GM21367 (cell line): ENCODE measurements at regions not wholly inside any gene's neighbourhood (a gene's known extent, or its start where the extent isn't known, plus 50 kb on each side); places are given as distances from the start of the nearest gene placed in this dataset.
"Not testable (repeated sequence)": the region's sequence is repeated elsewhere in the genome, so short reads cannot be mapped to it uniquely, and the experiment has no call there.

Experiments used
- ATAC-seq: cut with Tn5 transposase; IDR thresholded peaks from one replicate; pipeline ENCODE4 v1.9.1; 2021; ENCODE audit not compliant: unreplicated experiment

GRCh38 chr4:101730291-101731117 is 60.0 kb upstream of the BANK1 start:
- peak; percentile 93 for ATAC-seq

- ATAC-seq, result no peak
Measured at GRCh38 chr4:101727238-101727637, 63.3 kb upstream of the BANK1 start.

- ATAC-seq, result no peak
Measured at GRCh38 chr4:101724093-101724492, 66.4 kb upstream of the BANK1 start.

- ATAC-seq, result no peak
Measured at GRCh38 chr4:101718810-101719209, 71.7 kb upstream of the BANK1 start.

GRCh38 chr4:101711590-101712260 is 78.8 kb upstream of the BANK1 start:
- ATAC-seq, result no peak

- ATAC-seq, result no peak
Measured at GRCh38 chr4:101710806-101711205, 79.7 kb upstream of the BANK1 start.

GRCh38 chr4:101708293-101709039 is 82.1 kb upstream of the BANK1 start:
- no peak for ATAC-seq

GRCh38 chr4:101707596-101707995 is 82.9 kb upstream of the BANK1 start:
- ATAC-seq, result no peak

- no peak for ATAC-seq
Measured at GRCh38 chr4:101706535-101707057, 83.9 kb upstream of the BANK1 start.

GRCh38 chr4:101701551-101701950 is 89.0 kb upstream of the BANK1 start:
- ATAC-seq, result no peak

- peak; percentile 46 for ATAC-seq
Measured at GRCh38 chr4:101699441-101700124, 90.9 kb upstream of the BANK1 start.

- no peak for ATAC-seq
Measured at GRCh38 chr4:101697266-101697665, 93.3 kb upstream of the BANK1 start.

GRCh38 chr4:101696276-101697010 is 94.1 kb upstream of the BANK1 start:
- ATAC-seq, result no peak

GRCh38 chr4:101695176-101695575 is 95.4 kb upstream of the BANK1 start:
- ATAC-seq, result no peak

GRCh38 chr4:101694403-101694802 is 96.1 kb upstream of the BANK1 start:
- not testable (repeated sequence) for ATAC-seq

GRCh38 chr4:101693842-101694398 is 96.6 kb upstream of the BANK1 start:
- peak; percentile 74 for ATAC-seq

- ATAC-seq, result no peak
Measured at GRCh38 chr4:101689220-101689619, 101.3 kb upstream of the BANK1 start.

- ATAC-seq, result no peak
Measured at GRCh38 chr4:101685126-101685525, 105.4 kb upstream of the BANK1 start.

GRCh38 chr4:101682946-101683345 is 107.6 kb upstream of the BANK1 start:
- ATAC-seq, result no peak

GRCh38 chr4:101678180-101678579 is 112.3 kb upstream of the BANK1 start:
- ATAC-seq, result no peak
